ENCODE measurements at regions not wholly inside any gene's neighbourhood (a gene's known extent, or its start where the extent isn't known, plus 50 kb on each side); places are given as distances from the start of the nearest gene placed in this dataset.

GRCh38 chr4:180372691-180373090 is 1870.5 kb upstream of the TENM3 start:
- H3K4me3 ChIP-seq (ENCODE audit: low read depth, low read length): no peak overlapping the region
- no peak for DNase-seq (ENCODE audit: low read depth, low spot score)
- in situ Hi-C loops (cut with HindIII; ENCODE audit: low sequenced_read_pairs): no loop called here
- TF ChIP-seq, protein P1, sequence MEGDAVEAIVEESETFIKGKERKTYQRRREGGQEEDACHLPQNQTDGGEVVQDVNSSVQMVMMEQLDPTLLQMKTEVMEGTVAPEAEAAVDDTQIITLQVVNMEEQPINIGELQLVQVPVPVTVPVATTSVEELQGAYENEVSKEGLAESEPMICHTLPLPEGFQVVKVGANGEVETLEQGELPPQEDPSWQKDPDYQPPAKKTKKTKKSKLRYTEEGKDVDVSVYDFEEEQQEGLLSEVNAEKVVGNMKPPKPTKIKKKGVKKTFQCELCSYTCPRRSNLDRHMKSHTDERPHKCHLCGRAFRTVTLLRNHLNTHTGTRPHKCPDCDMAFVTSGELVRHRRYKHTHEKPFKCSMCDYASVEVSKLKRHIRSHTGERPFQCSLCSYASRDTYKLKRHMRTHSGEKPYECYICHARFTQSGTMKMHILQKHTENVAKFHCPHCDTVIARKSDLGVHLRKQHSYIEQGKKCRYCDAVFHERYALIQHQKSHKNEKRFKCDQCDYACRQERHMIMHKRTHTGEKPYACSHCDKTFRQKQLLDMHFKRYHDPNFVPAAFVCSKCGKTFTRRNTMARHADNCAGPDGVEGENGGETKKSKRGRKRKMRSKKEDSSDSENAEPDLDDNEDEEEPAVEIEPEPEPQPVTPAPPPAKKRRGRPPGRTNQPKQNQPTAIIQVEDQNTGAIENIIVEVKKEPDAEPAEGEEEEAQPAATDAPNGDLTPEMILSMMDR (IDR thresholded peaks at IDR 0.05; ENCODE audit: low read depth, low read length): no peak

DNA sequence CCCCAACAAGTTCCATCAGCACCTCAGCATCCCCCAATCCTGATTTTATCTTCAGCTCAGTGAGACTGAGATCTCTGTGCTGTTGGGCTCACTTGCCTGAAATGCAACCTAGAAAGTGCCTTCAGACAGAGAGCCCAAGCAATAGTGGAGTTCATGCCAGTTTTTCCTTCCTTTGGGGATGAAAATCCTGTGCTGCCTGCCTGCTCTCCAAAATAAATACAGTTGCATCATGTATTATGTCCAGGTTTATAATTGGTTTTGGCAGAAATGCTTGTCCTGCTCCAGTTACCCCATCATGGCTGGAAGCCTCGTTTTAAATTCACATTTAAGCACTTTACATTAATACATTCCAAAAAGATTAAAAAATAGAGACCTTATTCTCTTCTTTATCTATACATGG is 1865.5 kb upstream of the TENM3 start:
- H3K4me3 ChIP-seq (ENCODE audit: low read depth, low read length): no peak overlapping the region
- peak; percentile 17 for DNase-seq (ENCODE audit: low read depth, low spot score)
- in situ Hi-C loops (cut with HindIII; ENCODE audit: low sequenced_read_pairs): no loop called here
- TF ChIP-seq, protein P1 (IDR thresholded peaks at IDR 0.05; ENCODE audit: low read depth, low read length): no peak

- no peak overlapping the region for H3K4me3 ChIP-seq (ENCODE audit: low read depth, low read length)
- DNase-seq (ENCODE audit: low read depth, low spot score): peak; percentile 79
- TF ChIP-seq, protein P1 (IDR thresholded peaks at IDR 0.05; ENCODE audit: low read depth, low read length): no peak
- in situ Hi-C loops (cut with HindIII; ENCODE audit: low sequenced_read_pairs): no loop called here
Observed at GRCh38 chr4:180380733-180381132, 1862.5 kb upstream of the TENM3 start.

DNA sequence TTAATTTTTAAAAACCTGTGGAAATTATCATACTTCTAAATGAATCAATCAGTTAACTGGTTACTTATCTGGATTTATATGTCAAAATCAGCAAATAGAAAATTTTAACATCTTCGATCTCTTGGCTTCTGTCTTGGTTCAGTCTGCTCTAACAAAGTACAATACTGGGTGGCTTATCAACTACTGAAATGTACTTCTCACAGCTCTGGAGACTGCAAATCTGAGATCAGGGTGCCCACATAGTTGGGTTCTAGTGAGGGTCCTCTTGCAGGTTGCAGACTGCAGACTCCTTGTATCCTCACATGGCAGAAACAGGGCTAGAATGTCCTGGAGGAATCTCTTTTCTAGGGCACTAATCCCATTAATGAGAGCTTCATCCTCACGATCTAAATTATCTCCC is 1851.6 kb upstream of the TENM3 start:
- DNase-seq (ENCODE audit: low read depth, low spot score): no peak
- in situ Hi-C loops (cut with HindIII; ENCODE audit: low sequenced_read_pairs): no loop called here
- TF ChIP-seq, protein P1 (IDR thresholded peaks at IDR 0.05; ENCODE audit: low read depth, low read length): no peak
- H3K4me3 ChIP-seq (ENCODE audit: low read depth, low read length): no peak overlapping the region

GRCh38 chr4:180394312-180394711 is 1848.9 kb upstream of the TENM3 start:
- no peak for DNase-seq (ENCODE audit: low read depth, low spot score)
- TF ChIP-seq, protein P1 (IDR thresholded peaks at IDR 0.05; ENCODE audit: low read depth, low read length): no peak
- no peak overlapping the region for H3K4me3 ChIP-seq (ENCODE audit: low read depth, low read length)
- in situ Hi-C loops (cut with HindIII; ENCODE audit: low sequenced_read_pairs): no loop called here

GRCh38 chr4:180394730-180395129 is 1848.5 kb upstream of the TENM3 start:
- no peak for DNase-seq (ENCODE audit: low read depth, low spot score)
- in situ Hi-C loops (cut with HindIII; ENCODE audit: low sequenced_read_pairs): no loop called here
- no peak overlapping the region for H3K4me3 ChIP-seq (ENCODE audit: low read depth, low read length)
- TF ChIP-seq, protein P1 (IDR thresholded peaks at IDR 0.05; ENCODE audit: low read depth, low read length): no peak

DNA sequence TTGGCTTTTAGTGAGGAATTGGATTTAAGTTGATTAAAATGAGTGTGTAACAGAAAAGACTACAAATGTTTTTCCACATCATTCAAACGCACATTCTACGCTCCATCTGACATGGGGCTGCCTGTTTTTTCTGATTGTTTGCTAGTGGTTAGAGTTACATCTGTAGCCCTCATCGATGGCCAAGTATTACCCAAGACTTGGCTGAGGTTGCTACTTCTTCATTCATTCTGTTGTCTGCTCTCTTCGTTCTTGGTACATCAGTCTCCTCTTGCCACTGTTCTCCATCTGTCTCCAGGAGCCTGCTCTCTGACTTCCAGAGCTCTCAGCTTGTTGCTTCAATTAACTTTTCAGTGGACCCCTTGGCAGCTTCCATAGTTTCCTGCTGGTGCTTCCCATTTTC is 1844.6 kb upstream of the TENM3 start:
- H3K4me3 ChIP-seq (ENCODE audit: low read depth, low read length): no peak overlapping the region
- in situ Hi-C loops (cut with HindIII; ENCODE audit: low sequenced_read_pairs): no loop called here
- TF ChIP-seq, protein P1 (IDR thresholded peaks at IDR 0.05; ENCODE audit: low read depth, low read length): no peak
- DNase-seq (ENCODE audit: low read depth, low spot score): no peak

Data from astrocyte of the spinal cord (primary cell).